COLO668 (cell line): ENCODE measurements at regions not wholly inside any gene's neighbourhood (a gene's known extent, or its start where the extent isn't known, plus 50 kb on each side); places are given as distances from the start of the nearest gene placed in this dataset.
"Not testable (repeated sequence)": the region's sequence is repeated elsewhere in the genome, so short reads cannot be mapped to it uniquely, and the experiment has no call there.

Experiments used
- DNase-seq: peaks from one replicate; lab custom pipeline; 2025; ENCODE audit not compliant: unreplicated experiment; lab: John Stamatoyannopoulos, UW

GRCh38 chr11:57913715-57914704 lies 109.7 kb upstream of the OR9Q1 start:
- no peak for DNase-seq

GRCh38 chr11:57917632-57918031 lies 106.0 kb upstream of the OR9Q1 start:
- DNase-seq = no peak

- no peak for DNase-seq
These were observed 102.7 kb upstream of the OR9Q1 start for GRCh38 chr11:57920971-57921370.

GRCh38 chr11:57932105-57932504 lies 91.6 kb upstream of the OR9Q1 start:
- no peak for DNase-seq

- no peak for DNase-seq
These were observed 88.2 kb upstream of the OR9Q1 start for GRCh38 chr11:57935402-57936049.

GRCh38 chr11:57936050-57936418 lies 87.6 kb upstream of the OR9Q1 start:
- DNase-seq = no peak

- DNase-seq = no peak
These were observed 86.2 kb upstream of the OR9Q1 start for GRCh38 chr11:57937431-57937830.

GRCh38 chr11:57938351-57938750 lies 85.3 kb upstream of the OR9Q1 start:
- no peak for DNase-seq

GRCh38 chr11:57940044-57940756 lies 83.5 kb upstream of the OR9Q1 start:
- no peak for DNase-seq

GRCh38 chr11:57941875-57942274 lies 81.8 kb upstream of the OR9Q1 start:
- no peak for DNase-seq

- no peak for DNase-seq
These were observed 80.9 kb upstream of the OR9Q1 start for GRCh38 chr11:57942808-57943207.

- DNase-seq = not testable (repeated sequence)
These were observed 79.9 kb upstream of the OR9Q1 start for GRCh38 chr11:57943766-57944165.

GRCh38 chr11:57946628-57947027 lies 77.1 kb upstream of the OR9Q1 start:
- DNase-seq = no peak

- no peak for DNase-seq
These were observed 59.0 kb upstream of the OR9Q1 start for GRCh38 chr11:57964660-57965059.

GRCh38 chr11:57971272-57972012 lies 52.2 kb upstream of the OR9Q1 start:
- DNase-seq = no peak

- DNase-seq = no peak
These were observed 51.7 kb upstream of the OR9Q1 start for GRCh38 chr11:57972013-57972367.
